Hindlimb muscle (tissue), 1 donor: ENCODE measurements at regions not wholly inside any gene's neighbourhood (a gene's known extent, or its start where the extent isn't known, plus 50 kb on each side); places are given as distances from the start of the nearest gene placed in this dataset.
"Not testable (repeated sequence)": the region's sequence is repeated elsewhere in the genome, so short reads cannot be mapped to it uniquely, and the experiment has no call there.

Experiments
- DNase-seq: peaks from one replicate; pipeline ENCODE4 v3.0.0-alpha.2; 2013

- DNase-seq, result no peak
Observed at GRCh38 chr4:134601706-134602105, 400.1 kb upstream of the PABPC4L start.

- no peak for DNase-seq
Observed at GRCh38 chr4:134591326-134591725, 389.7 kb upstream of the PABPC4L start.

- no peak for DNase-seq
Observed at GRCh38 chr4:134585972-134586371, 384.4 kb upstream of the PABPC4L start.

- DNase-seq, result no peak
Observed at GRCh38 chr4:134567461-134567860, 365.9 kb upstream of the PABPC4L start.

GRCh38 chr4:134560728-134561127 is 359.1 kb upstream of the PABPC4L start:
- no peak for DNase-seq

- no peak for DNase-seq
Observed at GRCh38 chr4:134552063-134552462, 350.5 kb upstream of the PABPC4L start.

- no peak for DNase-seq
Observed at GRCh38 chr4:134551348-134551747, 349.8 kb upstream of the PABPC4L start.

- no peak for DNase-seq
Observed at GRCh38 chr4:134548052-134548628, 346.6 kb upstream of the PABPC4L start.

- no peak for DNase-seq
Observed at GRCh38 chr4:134546279-134546678, 344.7 kb upstream of the PABPC4L start.

- DNase-seq, result peak; percentile 32
Observed at GRCh38 chr4:134544303-134544770, 342.7 kb upstream of the PABPC4L start.

GRCh38 chr4:134540588-134540987 is 339.0 kb upstream of the PABPC4L start:
- no peak for DNase-seq

GRCh38 chr4:134539729-134540231 is 338.2 kb upstream of the PABPC4L start:
- DNase-seq, result no peak

GRCh38 chr4:134537701-134538100 is 336.1 kb upstream of the PABPC4L start:
- no peak for DNase-seq

- no peak for DNase-seq
Observed at GRCh38 chr4:134533068-134533467, 331.5 kb upstream of the PABPC4L start.

GRCh38 chr4:134531013-134531412 is 329.4 kb upstream of the PABPC4L start:
- DNase-seq, result no peak

GRCh38 chr4:134529629-134530028 is 328.0 kb upstream of the PABPC4L start:
- DNase-seq, result no peak

- no peak for DNase-seq
Observed at GRCh38 chr4:134518574-134519217, 317.1 kb upstream of the PABPC4L start.

GRCh38 chr4:134510544-134510943 is 309.0 kb upstream of the PABPC4L start:
- no peak for DNase-seq

- no peak for DNase-seq
Observed at GRCh38 chr4:134505511-134505910, 303.9 kb upstream of the PABPC4L start.

GRCh38 chr4:134501973-134502643 is 300.5 kb upstream of the PABPC4L start:
- DNase-seq, result no peak

GRCh38 chr4:134501488-134501887 is 299.9 kb upstream of the PABPC4L start:
- not testable (repeated sequence) for DNase-seq

- DNase-seq, result no peak
Observed at GRCh38 chr4:134499074-134499473, 297.5 kb upstream of the PABPC4L start.

- DNase-seq, result no peak
Observed at GRCh38 chr4:134490863-134491262, 289.3 kb upstream of the PABPC4L start.

GRCh38 chr4:134483514-134483913 is 281.9 kb upstream of the PABPC4L start:
- DNase-seq, result not testable (repeated sequence)
